ENCODE measurements at regions not wholly inside any gene's neighbourhood (a gene's known extent, or its start where the extent isn't known, plus 50 kb on each side); places are given as distances from the start of the nearest gene placed in this dataset.

- Mint-ChIP-seq H3K4me1 (no peaks in the 10 kb centered on the region), H3K27me3 (ENCODE audit: low read depth) (no peaks in the 10 kb centered on the region), H3K9me3 (no peaks in the 10 kb centered on the region), H3K4me3 (no peak overlapping the region), H3K36me3 (ENCODE audit: low read depth) (no peaks in the 10 kb centered on the region), H3K27ac (no peak overlapping the region)
- TF ChIP-seq CTCF (IDR thresholded peaks at IDR 0.05; ENCODE audit: unreplicated experiment in 3 of 3): no peak
These were observed 611.0 kb downstream of the KCNJ3 start for GRCh38 chr2:155309483-155309882.

GRCh38 chr2:155308367-155309009 lies 610.0 kb downstream of the KCNJ3 start:
- H3K9me3 Mint-ChIP-seq: no peaks in the 10 kb centered on the region
- H3K27ac Mint-ChIP-seq: no peak overlapping the region
- H3K27me3 Mint-ChIP-seq (ENCODE audit: low read depth): no peaks in the 10 kb centered on the region
- no peaks in the 10 kb centered on the region for H3K36me3 Mint-ChIP-seq (ENCODE audit: low read depth)
- TF ChIP-seq CTCF (IDR thresholded peaks at IDR 0.05; ENCODE audit: unreplicated experiment in 3 of 3): no peak
- H3K4me1 Mint-ChIP-seq: no peaks in the 10 kb centered on the region
- H3K4me3 Mint-ChIP-seq: no peak overlapping the region

- Mint-ChIP-seq H3K9me3 (no peaks in the 10 kb centered on the region), H3K4me1 (no peaks in the 10 kb centered on the region), H3K27me3 (ENCODE audit: low read depth) (no peaks in the 10 kb centered on the region), H3K27ac (no peak overlapping the region), H3K36me3 (ENCODE audit: low read depth) (no peaks in the 10 kb centered on the region), H3K4me3 (no peak overlapping the region)
- no peak for TF ChIP-seq CTCF (IDR thresholded peaks at IDR 0.05; ENCODE audit: unreplicated experiment in 3 of 3)
These were observed 602.7 kb downstream of the KCNJ3 start for GRCh38 chr2:155301221-155301620.

- H3K36me3 Mint-ChIP-seq (ENCODE audit: low read depth): no peaks in the 10 kb centered on the region
- H3K4me3 Mint-ChIP-seq: no peak overlapping the region
- no peaks in the 10 kb centered on the region for H3K4me1 Mint-ChIP-seq
- H3K27ac Mint-ChIP-seq: no peak overlapping the region
- H3K9me3 Mint-ChIP-seq: no peaks in the 10 kb centered on the region
- H3K27me3 Mint-ChIP-seq (ENCODE audit: low read depth): no peaks in the 10 kb centered on the region
- TF ChIP-seq CTCF (IDR thresholded peaks at IDR 0.05; ENCODE audit: unreplicated experiment in 3 of 3): no peak
These were observed 599.5 kb downstream of the KCNJ3 start for GRCh38 chr2:155298001-155298400.

- no peaks in the 10 kb centered on the region for H3K9me3 Mint-ChIP-seq
- H3K4me3 Mint-ChIP-seq: no peak overlapping the region
- no peaks in the 10 kb centered on the region for H3K27me3 Mint-ChIP-seq (ENCODE audit: low read depth)
- no peak for TF ChIP-seq CTCF (IDR thresholded peaks at IDR 0.05; ENCODE audit: unreplicated experiment in 3 of 3)
- H3K36me3 Mint-ChIP-seq (ENCODE audit: low read depth): no peaks in the 10 kb centered on the region
- no peaks in the 10 kb centered on the region for H3K4me1 Mint-ChIP-seq
- no peak overlapping the region for H3K27ac Mint-ChIP-seq
These were observed 595.9 kb downstream of the KCNJ3 start for GRCh38 chr2:155294358-155294757.

GRCh38 chr2:155281907-155282306 lies 583.4 kb downstream of the KCNJ3 start:
- Mint-ChIP-seq H3K36me3 (ENCODE audit: low read depth) (no peaks in the 10 kb centered on the region), H3K9me3 (no peaks in the 10 kb centered on the region), H3K4me1 (no peaks in the 10 kb centered on the region), H3K27me3 (ENCODE audit: low read depth) (no peaks in the 10 kb centered on the region), H3K4me3 (no peak overlapping the region), H3K27ac (no peak overlapping the region)
- TF ChIP-seq CTCF (IDR thresholded peaks at IDR 0.05; ENCODE audit: unreplicated experiment in 3 of 3): no peak
